IPS-18c (cell line): ENCODE measurements at regions not wholly inside any gene's neighbourhood (a gene's known extent, or its start where the extent isn't known, plus 50 kb on each side); places are given as distances from the start of the nearest gene placed in this dataset.
"Not testable (repeated sequence)": the region's sequence is repeated elsewhere in the genome, so short reads cannot be mapped to it uniquely, and the experiment has no call there.

Experiments
- H3K4me3 ChIP-seq: 2 replicates; pipeline ENCODE4 v1.7.0; 2013; ENCODE audit warnings: low read depth, mild to moderate bottlenecking, low read length, moderate library complexity; ENCODE audit not compliant: insufficient read depth
- H3K9me3 ChIP-seq: one replicate; pipeline ENCODE4 v1.6.1; 2013; ENCODE audit warnings: mild to moderate bottlenecking, low read length, moderate library complexity; ENCODE audit not compliant: control insufficient read depth, insufficient read depth

GRCh38 chr4:173609158-173609557 lies 79.1 kb upstream of the HAND2 start:
- Histone ChIP-seq H3K4me3 (peak overlapping the region; percentile 45), H3K9me3 (peaks cover 3% of the 10 kb centered on the region)

- peak overlapping the region; percentile 45 for H3K4me3 ChIP-seq
- not testable (repeated sequence) for H3K9me3 ChIP-seq
These were observed 78.6 kb upstream of the HAND2 start for GRCh38 chr4:173608632-173609031.

DNA sequence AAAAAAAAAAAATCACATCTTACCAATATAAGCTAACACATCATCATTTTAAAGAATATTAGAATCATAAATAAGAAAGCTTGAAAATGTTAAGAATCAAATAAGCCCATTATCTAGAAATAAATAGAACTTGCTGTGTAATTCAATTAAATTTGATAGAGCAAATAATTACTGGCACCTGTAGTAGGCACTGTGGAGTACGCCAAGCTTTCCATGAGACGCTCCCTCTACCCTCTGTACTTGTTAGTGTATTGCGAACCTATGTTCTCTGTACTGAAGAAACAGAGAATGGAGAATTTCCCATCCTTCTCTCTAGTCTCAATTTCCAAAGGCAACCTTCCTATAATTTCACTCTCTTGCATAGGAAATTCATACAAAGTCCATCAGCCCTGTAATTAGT lies 61.7 kb upstream of the HAND2 start:
- Histone ChIP-seq H3K4me3 (no peak overlapping the region), H3K9me3 (no peaks in the 10 kb centered on the region)

- Histone ChIP-seq H3K4me3 (no peak overlapping the region), H3K9me3 (no peaks in the 10 kb centered on the region)
These were observed 60.7 kb upstream of the HAND2 start for GRCh38 chr4:173590697-173591096.

DNA sequence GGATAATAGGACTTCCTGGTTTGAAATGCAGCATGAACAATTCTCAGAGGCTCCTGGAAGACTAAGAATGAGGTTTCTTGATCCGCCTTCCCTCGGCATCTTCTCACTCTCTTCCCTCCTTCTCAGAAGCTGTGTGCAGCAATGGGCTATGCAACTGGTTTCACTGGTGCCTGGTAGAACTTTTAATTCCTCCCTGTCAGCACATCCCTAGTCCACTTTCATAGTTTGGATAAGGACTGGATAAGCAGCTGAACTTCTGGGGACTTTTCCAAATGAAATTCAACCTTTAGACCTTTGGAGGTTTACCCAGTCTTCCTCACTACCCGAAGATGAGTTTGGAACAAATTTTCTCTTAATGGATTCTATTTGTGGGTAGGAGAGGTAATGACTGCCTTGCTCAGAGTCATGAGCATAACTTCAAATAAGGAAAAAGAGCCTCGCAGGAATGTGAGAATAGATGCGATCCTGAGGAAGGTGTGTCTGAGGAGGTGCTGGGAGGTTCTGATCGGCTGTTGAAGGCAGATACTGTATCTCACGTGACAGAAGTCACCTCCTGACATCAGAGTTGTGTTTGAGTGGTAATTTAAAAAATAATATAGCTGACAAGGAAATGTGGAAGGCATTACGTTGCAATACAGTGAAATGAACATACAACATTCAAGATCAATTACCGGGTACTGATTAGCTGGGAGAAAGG lies 56.0 kb upstream of the HAND2 start:
- Histone ChIP-seq H3K9me3 (no peaks in the 10 kb centered on the region), H3K4me3 (no peak overlapping the region)

DNA sequence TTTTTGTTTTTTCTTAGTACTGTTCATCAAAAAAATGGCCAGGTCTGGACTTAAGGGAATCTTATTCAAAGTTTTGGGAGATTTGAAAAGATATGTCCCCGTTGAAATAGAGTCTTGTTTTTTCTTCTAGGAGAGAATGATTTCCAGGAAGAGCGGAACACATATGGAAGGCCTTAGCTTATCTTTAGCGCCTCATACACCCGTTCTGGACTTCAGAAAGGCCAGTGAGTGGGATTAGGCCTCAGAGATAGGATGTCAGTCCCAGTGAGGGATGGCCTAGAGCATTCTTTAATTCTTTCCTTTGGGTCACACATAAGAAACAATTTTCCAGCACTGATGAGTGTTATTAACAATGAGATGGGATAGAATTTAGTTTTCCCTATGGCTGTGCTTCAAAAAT lies 54.5 kb upstream of the HAND2 start:
- Histone ChIP-seq H3K4me3 (no peak overlapping the region), H3K9me3 (no peaks in the 10 kb centered on the region)
